HCT116 (cell line): ENCODE measurements at regions not wholly inside any gene's neighbourhood (a gene's known extent, or its start where the extent isn't known, plus 50 kb on each side); places are given as distances from the start of the nearest gene placed in this dataset.

Experiments used
- ATAC-seq: fragments of 200-7000 bp; cut with Tn5 transposase; 2 replicates; pipeline ENCODE4 v1.9.1; 2020; ENCODE audit warnings: mild to moderate bottlenecking, moderate library complexity
- BruUV-seq: library from RNA; stranded (reverse); fragments of 400-500 nt; replicated peaks from 2 replicates; lab custom pipeline; 2021; lab: Mats Ljungman, UMichigan
- CTCF ChIA-PET: fragments of 300-600 bp; sonication (Branson Sonifier 250); formaldehyde crosslinking; loops from one replicate; lab custom pipeline; 2021; ENCODE audit warnings: antibody characterized with exemption; lab: Charles Lee
- POLR2A ChIA-PET: fragments of 300-600, 350-600 bp; sonication (Branson Sonifier 250); formaldehyde crosslinking; loops from one replicate; lab custom pipeline; 2021; ENCODE audit warnings: antibody characterized with exemption; lab: Charles Lee
- RAD21 ChIA-PET, 2 experiments: fragments of 300-600 bp; sonication (Branson Sonifier 250); formaldehyde crosslinking; loops; one replicate each; lab custom pipeline; 2023; ENCODE audit warnings: low total read pairs in 2 of 2; ENCODE audit not compliant: uncharacterized antibody in 2 of 2, unreplicated experiment in 2 of 2, low non-redundant PET in 1 of 2; lab: Charles Lee
- DNase-seq: peaks from one replicate; pipeline ENCODE4 v3.0.0-alpha.2; 2010; ENCODE audit warnings: low read depth, low spot score
- H2AFZ ChIP-seq: fragments of 200-600 bp; shearing (Covaris generic), sonication (generic); 2 replicates; pipeline ENCODE4 v1.6.1; 2017; ENCODE audit warnings: low read depth, mixed run types, mixed read lengths, antibody characterized with exemption, low read length; ENCODE audit not compliant: poor library complexity, severe bottlenecking
- H3K27ac ChIP-seq: 2 replicates; pipeline ENCODE4 v1.5.1; 2012; ENCODE audit warnings: low read depth, low read length
- H3K27me3 ChIP-seq: fragments of 200-600 bp; sonication (generic); 2 replicates; pipeline ENCODE4 v1.6.1; 2016; ENCODE audit warnings: mixed run types, low read length, mixed read lengths; ENCODE audit not compliant: insufficient read depth
- H3K36me3 ChIP-seq, 2 experiments: fragments of 200-500 bp in 1 of 2; fragments of 200-600 bp in 1 of 2; sonication (Bioruptor generic) in 1 of 2; sonication (generic) in 1 of 2; 2 replicates each; pipeline versions ENCODE4 v1.5.1 to v1.6.1; 2014 to 2016; ENCODE audit warnings: low read length in 2 of 2, inconsistent platforms in 1 of 2, mixed read lengths in 1 of 2, mixed run types in 1 of 2; ENCODE audit not compliant: insufficient read depth in 2 of 2, control insufficient read depth in 1 of 2
- H3K4me1 ChIP-seq, 2 experiments: fragments of 200-600 bp in 1 of 2; sonication (generic) in 1 of 2; 2 replicates each; pipeline versions ENCODE4 v1.5.1 to v1.6.1; 2012 to 2017; ENCODE audit warnings: low read length in 2 of 2, inconsistent platforms in 1 of 2, mild to moderate bottlenecking in 1 of 2, mixed read lengths in 1 of 2, mixed run types in 1 of 2, moderate library complexity in 1 of 2; ENCODE audit not compliant: insufficient read depth in 2 of 2, control insufficient read depth in 1 of 2
- H3K4me2 ChIP-seq: fragments of 200-600 bp; sonication (generic); 2 replicates; pipeline ENCODE4 v1.6.1; 2017; ENCODE audit warnings: mixed run types, low read length, mixed read lengths
- H3K4me3 ChIP-seq, 2 experiments: fragments of 200-600 bp in 1 of 2; sonication (generic) in 1 of 2; replicated peaks in 1 of 2; 2 replicates each; pipeline ENCODE4 v1.5.1; 2011 to 2016; ENCODE audit warnings: low read length in 2 of 2, control low read depth in 1 of 2, low read depth in 1 of 2, mild to moderate bottlenecking in 1 of 2, mixed read lengths in 1 of 2, mixed run types in 1 of 2
- H3K79me2 ChIP-seq: fragments of 200-600 bp; sonication (generic); 2 replicates; pipeline ENCODE4 v1.6.1; 2017; ENCODE audit warnings: mild to moderate bottlenecking, mixed run types, low read length, moderate library complexity, mixed read lengths; ENCODE audit not compliant: insufficient read depth
- H3K9ac ChIP-seq: fragments of 200-600 bp; sonication (generic); 2 replicates; pipeline ENCODE4 v1.6.1; 2016; ENCODE audit warnings: low read length, mixed read lengths
- H3K9me2 ChIP-seq: fragments of 200-600 bp; sonication (generic), shearing (Covaris generic); 2 replicates; pipeline ENCODE4 v1.6.1; 2017; ENCODE audit warnings: mixed run types, mild to moderate bottlenecking, moderate library complexity; ENCODE audit not compliant: insufficient read depth
- H3K9me3 ChIP-seq, 2 experiments: fragments of 200-500 bp in 1 of 2; fragments of 200-600 bp in 1 of 2; sonication (Bioruptor generic) in 1 of 2; sonication (generic) in 1 of 2; 2 replicates each; pipeline ENCODE4 v1.6.1; 2014 to 2017; ENCODE audit warnings: low read length in 2 of 2, mixed read lengths in 2 of 2, inconsistent platforms in 1 of 2, low read depth in 1 of 2, mild to moderate bottlenecking in 1 of 2, mixed run types in 1 of 2, moderate library complexity in 1 of 2; ENCODE audit not compliant: control insufficient read depth in 1 of 2, insufficient read depth in 1 of 2
- H4K20me1 ChIP-seq: fragments of 200-600 bp; sonication (generic), shearing (Covaris generic); 2 replicates; pipeline ENCODE4 v1.6.1; 2017; ENCODE audit warnings: mixed run types, mild to moderate bottlenecking, moderate library complexity; ENCODE audit not compliant: insufficient read depth
- CBX3 ChIP-seq: IDR thresholded peaks from 2 replicates; pipeline ENCODE4 v1.6.1; 2012; ENCODE audit warnings: low read depth
- CEBPB ChIP-seq: IDR thresholded peaks from 2 replicates; pipeline ENCODE4 v1.6.1; 2012; ENCODE audit warnings: low read depth
- EGR1 ChIP-seq: IDR thresholded peaks from 2 replicates; pipeline ENCODE4 v1.6.1; 2012; ENCODE audit warnings: low read depth
- EZH2phosphoT487 ChIP-seq: fragments of 200-600 bp; IDR thresholded peaks from 2 replicates; pipeline ENCODE4 v1.6.1; 2018; ENCODE audit warnings: antibody characterized with exemption, borderline replicate concordance
- JUND ChIP-seq: IDR thresholded peaks from 2 replicates; pipeline ENCODE4 v1.6.1; 2012
- POLR2A ChIP-seq: IDR thresholded peaks from 2 replicates; pipeline ENCODE4 v1.7.0; 2011; ENCODE audit warnings: borderline replicate concordance; ENCODE audit not compliant: insufficient read depth, insufficient read length; ENCODE audit errors: extremely low read depth
- POLR2AphosphoS5 ChIP-seq: IDR thresholded peaks from 2 replicates; pipeline ENCODE4 v1.6.1; 2011; ENCODE audit warnings: mild to moderate bottlenecking, low read depth, low read length, moderate library complexity
- RAD21 ChIP-seq: IDR thresholded peaks from 2 replicates; pipeline ENCODE4 v1.6.1; 2012; ENCODE audit warnings: low read depth, mild to moderate bottlenecking
- SIN3A ChIP-seq: IDR thresholded peaks from 2 replicates; pipeline ENCODE4 v1.6.1; 2012; ENCODE audit warnings: low read depth
- SRF ChIP-seq: IDR thresholded peaks from 2 replicates; pipeline ENCODE4 v1.6.1; 2012; ENCODE audit warnings: low read depth
- TCF7L2 ChIP-seq: IDR thresholded peaks from 2 replicates; pipeline ENCODE4 v1.7.0; 2011; ENCODE audit warnings: borderline replicate concordance, inconsistent platforms; ENCODE audit not compliant: insufficient read depth, insufficient read length; ENCODE audit errors: extremely low read depth
- YY1 ChIP-seq: IDR thresholded peaks from 2 replicates; pipeline ENCODE4 v1.6.1; 2011; ENCODE audit warnings: low read length, low read depth, moderate library complexity, mild to moderate bottlenecking; ENCODE audit not compliant: insufficient replicate concordance; ENCODE audit errors: extremely low read depth
- ZNF274 ChIP-seq: fragments of 200-500 bp; sonication (Bioruptor generic); IDR thresholded peaks from 2 replicates; pipeline ENCODE4 v1.6.1; 2014; ENCODE audit warnings: mild to moderate bottlenecking, low read depth, low read length, inconsistent platforms
- intact Hi-C: fragments of 100-400 bp; cut with micrococcal nuclease; formaldehyde crosslinking; loops from 2 replicates; pipeline ENCODE4 v1.10.0; 2022
- TF ChIP-seq, protein P1 (sequence below), 3 experiments: fragments of 200-600 bp in 1 of 3; sonication (generic) in 1 of 3; IDR thresholded peaks in 2 of 3; conservative IDR thresholded peaks in 1 of 3; 2 replicates each; pipeline ENCODE4 v1.5.1; 2012 to 2017; ENCODE audit warnings: low read depth in 2 of 3, low read length in 2 of 3, antibody characterized with exemption in 1 of 3, borderline replicate concordance in 1 of 3, control low read depth in 1 of 3, mild to moderate bottlenecking in 1 of 3, mixed read lengths in 1 of 3, mixed run types in 1 of 3, moderate library complexity in 1 of 3; ENCODE audit not compliant: insufficient read depth in 1 of 3
- TF ChIP-seq, protein P2 (sequence below): IDR thresholded peaks from 2 replicates; pipeline ENCODE4 v1.6.1; 2011; ENCODE audit warnings: mild to moderate bottlenecking, low read length, moderate library complexity; ENCODE audit not compliant: insufficient replicate concordance; ENCODE audit errors: extremely low read depth
- TF ChIP-seq, protein P3 (sequence below): IDR thresholded peaks from 2 replicates; pipeline ENCODE4 v1.6.1; 2012
- TF ChIP-seq, protein P4 (sequence below): IDR thresholded peaks from 2 replicates; pipeline ENCODE4 v1.6.1; 2012; ENCODE audit warnings: low read depth
- TF ChIP-seq, protein P5 (sequence below): IDR thresholded peaks from 2 replicates; pipeline ENCODE4 v1.6.1; 2012

DNA sequence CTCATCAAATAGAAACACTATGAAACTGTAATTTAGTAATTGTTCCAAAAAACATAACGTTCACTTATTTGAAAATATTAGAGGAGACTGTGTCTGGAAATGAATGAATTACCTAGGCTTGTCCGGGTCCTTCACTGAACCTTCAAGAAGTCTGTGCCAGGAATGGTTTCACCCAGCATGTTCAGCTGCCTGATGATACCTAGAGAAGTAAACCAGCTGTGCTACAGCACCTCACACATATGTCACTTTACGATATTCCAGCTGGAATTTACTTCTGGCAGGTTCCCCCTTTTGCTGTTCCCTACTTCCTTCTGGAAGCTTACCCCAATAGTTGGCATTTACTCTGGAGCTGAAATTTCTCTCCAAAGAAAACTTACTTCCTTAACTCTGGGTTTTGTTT lies 906.5 kb downstream of the FAT4 start:
- no peak overlapping the region for H3K4me3 ChIP-seq
- no TSS peak for BruUV-seq
- H3K79me2 ChIP-seq: no peaks in the 10 kb centered on the region
- no peaks in the 10 kb centered on the region for H3K9me2 ChIP-seq
- ChIA-PET RAD21 (no interaction called here), POLR2A (no interaction called here), CTCF (no interaction called here)
- H4K20me1 ChIP-seq: no peaks in the 10 kb centered on the region
- H3K9me3 ChIP-seq: no peaks in the 10 kb centered on the region
- H2AFZ ChIP-seq: no peak overlapping the region
- intact Hi-C loops: no loop called here
- H3K9ac ChIP-seq: no peak overlapping the region
- DNase-seq (no peak), ATAC-seq (no peak)
- no peak overlapping the region for H3K4me2 ChIP-seq
- H3K27me3 ChIP-seq: no peaks in the 10 kb centered on the region
- no peak overlapping the region for H3K27ac ChIP-seq
- H3K4me1 ChIP-seq: no peaks in the 10 kb centered on the region
- no peak for TF ChIP-seq CBX3
- TF ChIP-seq ZNF274: no peak
- TF ChIP-seq, protein P1, sequence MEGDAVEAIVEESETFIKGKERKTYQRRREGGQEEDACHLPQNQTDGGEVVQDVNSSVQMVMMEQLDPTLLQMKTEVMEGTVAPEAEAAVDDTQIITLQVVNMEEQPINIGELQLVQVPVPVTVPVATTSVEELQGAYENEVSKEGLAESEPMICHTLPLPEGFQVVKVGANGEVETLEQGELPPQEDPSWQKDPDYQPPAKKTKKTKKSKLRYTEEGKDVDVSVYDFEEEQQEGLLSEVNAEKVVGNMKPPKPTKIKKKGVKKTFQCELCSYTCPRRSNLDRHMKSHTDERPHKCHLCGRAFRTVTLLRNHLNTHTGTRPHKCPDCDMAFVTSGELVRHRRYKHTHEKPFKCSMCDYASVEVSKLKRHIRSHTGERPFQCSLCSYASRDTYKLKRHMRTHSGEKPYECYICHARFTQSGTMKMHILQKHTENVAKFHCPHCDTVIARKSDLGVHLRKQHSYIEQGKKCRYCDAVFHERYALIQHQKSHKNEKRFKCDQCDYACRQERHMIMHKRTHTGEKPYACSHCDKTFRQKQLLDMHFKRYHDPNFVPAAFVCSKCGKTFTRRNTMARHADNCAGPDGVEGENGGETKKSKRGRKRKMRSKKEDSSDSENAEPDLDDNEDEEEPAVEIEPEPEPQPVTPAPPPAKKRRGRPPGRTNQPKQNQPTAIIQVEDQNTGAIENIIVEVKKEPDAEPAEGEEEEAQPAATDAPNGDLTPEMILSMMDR (IDR thresholded peaks at IDR 0.05 in 2 of 3, conservative IDR thresholded peaks at IDR 0.05 in 1 of 3; ENCODE audit: borderline replicate concordance in 1 of 3, insufficient read depth in 1 of 3, low read depth in 2 of 3, low read length in 2 of 3): no peak
- TF ChIP-seq SRF: no peak
- TF ChIP-seq CEBPB: no peak
- TF ChIP-seq, protein P2, sequence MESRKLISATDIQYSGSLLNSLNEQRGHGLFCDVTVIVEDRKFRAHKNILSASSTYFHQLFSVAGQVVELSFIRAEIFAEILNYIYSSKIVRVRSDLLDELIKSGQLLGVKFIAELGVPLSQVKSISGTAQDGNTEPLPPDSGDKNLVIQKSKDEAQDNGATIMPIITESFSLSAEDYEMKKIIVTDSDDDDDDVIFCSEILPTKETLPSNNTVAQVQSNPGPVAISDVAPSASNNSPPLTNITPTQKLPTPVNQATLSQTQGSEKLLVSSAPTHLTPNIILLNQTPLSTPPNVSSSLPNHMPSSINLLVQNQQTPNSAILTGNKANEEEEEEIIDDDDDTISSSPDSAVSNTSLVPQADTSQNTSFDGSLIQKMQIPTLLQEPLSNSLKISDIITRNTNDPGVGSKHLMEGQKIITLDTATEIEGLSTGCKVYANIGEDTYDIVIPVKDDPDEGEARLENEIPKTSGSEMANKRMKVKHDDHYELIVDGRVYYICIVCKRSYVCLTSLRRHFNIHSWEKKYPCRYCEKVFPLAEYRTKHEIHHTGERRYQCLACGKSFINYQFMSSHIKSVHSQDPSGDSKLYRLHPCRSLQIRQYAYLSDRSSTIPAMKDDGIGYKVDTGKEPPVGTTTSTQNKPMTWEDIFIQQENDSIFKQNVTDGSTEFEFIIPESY: no peak
- TF ChIP-seq POLR2A: no peak
- TF ChIP-seq RAD21: no peak
- TF ChIP-seq, protein P3, sequence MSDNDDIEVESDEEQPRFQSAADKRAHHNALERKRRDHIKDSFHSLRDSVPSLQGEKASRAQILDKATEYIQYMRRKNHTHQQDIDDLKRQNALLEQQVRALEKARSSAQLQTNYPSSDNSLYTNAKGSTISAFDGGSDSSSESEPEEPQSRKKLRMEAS: no peak
- TF ChIP-seq, protein P4, sequence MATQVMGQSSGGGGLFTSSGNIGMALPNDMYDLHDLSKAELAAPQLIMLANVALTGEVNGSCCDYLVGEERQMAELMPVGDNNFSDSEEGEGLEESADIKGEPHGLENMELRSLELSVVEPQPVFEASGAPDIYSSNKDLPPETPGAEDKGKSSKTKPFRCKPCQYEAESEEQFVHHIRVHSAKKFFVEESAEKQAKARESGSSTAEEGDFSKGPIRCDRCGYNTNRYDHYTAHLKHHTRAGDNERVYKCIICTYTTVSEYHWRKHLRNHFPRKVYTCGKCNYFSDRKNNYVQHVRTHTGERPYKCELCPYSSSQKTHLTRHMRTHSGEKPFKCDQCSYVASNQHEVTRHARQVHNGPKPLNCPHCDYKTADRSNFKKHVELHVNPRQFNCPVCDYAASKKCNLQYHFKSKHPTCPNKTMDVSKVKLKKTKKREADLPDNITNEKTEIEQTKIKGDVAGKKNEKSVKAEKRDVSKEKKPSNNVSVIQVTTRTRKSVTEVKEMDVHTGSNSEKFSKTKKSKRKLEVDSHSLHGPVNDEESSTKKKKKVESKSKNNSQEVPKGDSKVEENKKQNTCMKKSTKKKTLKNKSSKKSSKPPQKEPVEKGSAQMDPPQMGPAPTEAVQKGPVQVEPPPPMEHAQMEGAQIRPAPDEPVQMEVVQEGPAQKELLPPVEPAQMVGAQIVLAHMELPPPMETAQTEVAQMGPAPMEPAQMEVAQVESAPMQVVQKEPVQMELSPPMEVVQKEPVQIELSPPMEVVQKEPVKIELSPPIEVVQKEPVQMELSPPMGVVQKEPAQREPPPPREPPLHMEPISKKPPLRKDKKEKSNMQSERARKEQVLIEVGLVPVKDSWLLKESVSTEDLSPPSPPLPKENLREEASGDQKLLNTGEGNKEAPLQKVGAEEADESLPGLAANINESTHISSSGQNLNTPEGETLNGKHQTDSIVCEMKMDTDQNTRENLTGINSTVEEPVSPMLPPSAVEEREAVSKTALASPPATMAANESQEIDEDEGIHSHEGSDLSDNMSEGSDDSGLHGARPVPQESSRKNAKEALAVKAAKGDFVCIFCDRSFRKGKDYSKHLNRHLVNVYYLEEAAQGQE: no peak
- no peak for TF ChIP-seq JUND
- TF ChIP-seq, protein P5, sequence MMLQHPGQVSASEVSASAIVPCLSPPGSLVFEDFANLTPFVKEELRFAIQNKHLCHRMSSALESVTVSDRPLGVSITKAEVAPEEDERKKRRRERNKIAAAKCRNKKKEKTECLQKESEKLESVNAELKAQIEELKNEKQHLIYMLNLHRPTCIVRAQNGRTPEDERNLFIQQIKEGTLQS: no peak
- no peak for TF ChIP-seq POLR2AphosphoS5
- TF ChIP-seq EZH2phosphoT487: no peak
- TF ChIP-seq YY1: no peak
- TF ChIP-seq SIN3A: no peak
- TF ChIP-seq EGR1: no peak
- TF ChIP-seq TCF7L2: no peak
- TF ChIP-seq, all 23 proteins: peak for 0
- no peaks in the 10 kb centered on the region for H3K36me3 ChIP-seq
